Lower leg skin (tissue), 3 donors: ENCODE measurements at regions not wholly inside any gene's neighbourhood (a gene's known extent, or its start where the extent isn't known, plus 50 kb on each side); places are given as distances from the start of the nearest gene placed in this dataset.

Source experiments
- CTCF ChIP-seq, 3 donors: fragments of 450-650 bp; IDR thresholded peaks; one replicate each; pipeline ENCODE4 v1.5.1; 2016; ENCODE audit warnings: antibody characterized with exemption in 3 of 3, mild to moderate bottlenecking in 3 of 3, moderate library complexity in 2 of 3
- POLR2A ChIP-seq, 2 donors: fragments of 450-650 bp; IDR thresholded peaks; one replicate each; pipeline ENCODE4 v1.6.1; 2016 to 2017; ENCODE audit warnings: antibody characterized with exemption in 2 of 2, mild to moderate bottlenecking in 1 of 2, moderate library complexity in 1 of 2

DNA sequence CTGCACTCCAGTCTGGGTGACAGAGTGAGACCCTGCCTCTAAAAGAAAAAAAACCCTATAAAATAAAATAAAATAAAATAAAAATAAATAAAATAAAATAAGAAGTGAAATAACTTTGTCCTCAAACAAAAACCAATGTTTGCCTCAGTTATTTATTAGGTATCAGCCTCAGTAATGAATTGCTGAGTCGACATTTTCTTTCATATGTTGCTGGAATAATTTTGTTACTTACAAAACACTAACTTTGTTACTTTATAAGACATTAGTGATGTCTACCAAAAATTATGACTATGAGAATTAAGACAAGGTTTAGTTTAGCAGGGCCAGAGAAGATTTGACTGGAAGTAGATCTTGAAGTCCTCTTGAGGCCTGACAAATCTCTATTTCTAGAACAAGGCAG lies 2074.5 kb upstream of the PCDH20 start:
- no peak for TF ChIP-seq POLR2A (IDR thresholded peaks at IDR 0.05)
- TF ChIP-seq CTCF (IDR thresholded peaks at IDR 0.05), result no peak
